Osteoblast (primary cell): ENCODE measurements at regions not wholly inside any gene's neighbourhood (a gene's known extent, or its start where the extent isn't known, plus 50 kb on each side); places are given as distances from the start of the nearest gene placed in this dataset.
A peak's percentile ranks its signal among the peaks of the same experiment; 100 is the strongest.
"Not testable (repeated sequence)": the region's sequence is repeated elsewhere in the genome, so short reads cannot be mapped to it uniquely, and the experiment has no call there.

Experiments
- DNase-seq: peaks from one replicate; pipeline ENCODE4 v3.0.0; 2011; ENCODE audit warnings: low spot score, mixed read lengths; ENCODE audit not compliant: insufficient read length; ENCODE audit errors: missing footprints
- H2AFZ ChIP-seq: 2 replicates; pipeline ENCODE4 v1.6.0; 2011; ENCODE audit warnings: mild to moderate bottlenecking, low read length
- H3K27ac ChIP-seq: 2 replicates; pipeline ENCODE4 v1.5.1; 2011; ENCODE audit warnings: mild to moderate bottlenecking, low read depth, low read length, moderate library complexity
- H3K27me3 ChIP-seq: 2 replicates; pipeline ENCODE4 v1.6.0; 2012; ENCODE audit warnings: mild to moderate bottlenecking, control low read depth, inconsistent platforms, low read length, moderate library complexity; ENCODE audit not compliant: insufficient read depth
- H3K36me3 ChIP-seq: 2 replicates; pipeline ENCODE4 v1.5.1; 2011; ENCODE audit warnings: mild to moderate bottlenecking, low read length, control low read depth, moderate library complexity; ENCODE audit not compliant: insufficient read depth
- H3K4me1 ChIP-seq: 2 replicates; pipeline ENCODE4 v1.5.1; 2011; ENCODE audit warnings: mild to moderate bottlenecking, low read length, control low read depth, moderate library complexity; ENCODE audit not compliant: insufficient read depth
- H3K4me2 ChIP-seq: 2 replicates; pipeline ENCODE4 v1.6.0; 2011; ENCODE audit warnings: mild to moderate bottlenecking, low read length; ENCODE audit not compliant: insufficient read depth
- H3K4me3 ChIP-seq: fragments of 200-600 bp; sonication (generic); 3 replicates; pipeline ENCODE4 v1.5.1; 2012; ENCODE audit warnings: mild to moderate bottlenecking, low read length, inconsistent platforms; ENCODE audit not compliant: insufficient read depth
- H3K79me2 ChIP-seq: 2 replicates; pipeline ENCODE4 v1.6.0; 2012; ENCODE audit warnings: mild to moderate bottlenecking, low read length, control low read depth, inconsistent platforms; ENCODE audit not compliant: insufficient read depth
- H3K9me3 ChIP-seq: 2 replicates; pipeline ENCODE4 v1.5.1; 2011; ENCODE audit warnings: low read depth, low read length, control low read depth
- H4K20me1 ChIP-seq: 2 replicates; pipeline ENCODE4 v1.6.0; 2012; ENCODE audit warnings: mild to moderate bottlenecking, low read length, control low read depth; ENCODE audit not compliant: insufficient read depth
- CTCF ChIP-seq: IDR thresholded peaks from 2 replicates; pipeline ENCODE4 v1.5.1; 2011; ENCODE audit warnings: mild to moderate bottlenecking, low read depth, low read length, moderate library complexity; ENCODE audit errors: extremely low read depth

DNA sequence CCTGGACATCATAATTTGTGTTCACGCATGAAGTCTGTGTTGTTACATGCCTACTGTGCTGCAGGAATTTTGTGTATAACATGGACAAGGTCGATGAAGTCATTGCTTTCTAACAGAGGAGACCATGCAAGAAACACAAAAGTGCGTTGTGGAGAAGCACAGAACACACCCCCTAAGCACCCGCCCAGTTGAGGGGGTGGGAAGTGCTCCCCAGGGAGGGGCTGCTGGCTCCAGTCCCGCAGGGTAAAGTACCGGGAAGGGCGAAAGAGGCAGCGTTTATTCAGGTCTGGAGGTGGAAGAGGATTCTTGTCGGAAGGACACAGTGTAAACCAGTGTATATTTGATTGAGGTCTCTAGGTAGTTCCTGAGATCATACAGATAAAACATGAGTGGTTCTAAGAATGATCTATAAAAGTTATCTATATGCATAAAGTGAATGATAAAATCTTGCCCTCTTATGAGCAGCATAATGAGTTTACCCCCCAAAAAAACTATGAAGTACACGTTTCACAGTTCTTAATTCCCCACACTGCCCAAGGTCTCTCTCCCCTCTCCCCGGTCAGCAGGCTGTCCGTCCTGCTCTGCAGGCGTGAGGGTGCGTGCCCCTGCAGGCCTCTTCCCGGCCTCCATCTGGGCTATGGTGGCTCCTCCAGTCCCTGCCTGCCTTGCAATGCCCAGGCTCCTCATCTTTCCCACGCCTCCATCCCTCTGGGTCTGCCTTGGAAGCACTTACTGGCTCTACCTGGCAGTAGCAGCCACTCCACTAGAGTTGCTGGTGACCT lies 159.7 kb downstream of the THBS2 start:
- Histone ChIP-seq H3K36me3 (no peaks in the 10 kb centered on the region), H3K4me1 (peaks cover 33% of the 10 kb centered on the region), H3K79me2 (no peaks in the 10 kb centered on the region), H3K9me3 (peaks cover 6% of the 10 kb centered on the region), H2AFZ (no peak overlapping the region), H3K4me2 (no peak overlapping the region), H3K27me3 (no peaks in the 10 kb centered on the region), H3K27ac (no peak overlapping the region), H4K20me1 (no peaks in the 10 kb centered on the region), H3K4me3 (no peak overlapping the region)
- no peak for TF ChIP-seq CTCF
- no peak for DNase-seq

DNA sequence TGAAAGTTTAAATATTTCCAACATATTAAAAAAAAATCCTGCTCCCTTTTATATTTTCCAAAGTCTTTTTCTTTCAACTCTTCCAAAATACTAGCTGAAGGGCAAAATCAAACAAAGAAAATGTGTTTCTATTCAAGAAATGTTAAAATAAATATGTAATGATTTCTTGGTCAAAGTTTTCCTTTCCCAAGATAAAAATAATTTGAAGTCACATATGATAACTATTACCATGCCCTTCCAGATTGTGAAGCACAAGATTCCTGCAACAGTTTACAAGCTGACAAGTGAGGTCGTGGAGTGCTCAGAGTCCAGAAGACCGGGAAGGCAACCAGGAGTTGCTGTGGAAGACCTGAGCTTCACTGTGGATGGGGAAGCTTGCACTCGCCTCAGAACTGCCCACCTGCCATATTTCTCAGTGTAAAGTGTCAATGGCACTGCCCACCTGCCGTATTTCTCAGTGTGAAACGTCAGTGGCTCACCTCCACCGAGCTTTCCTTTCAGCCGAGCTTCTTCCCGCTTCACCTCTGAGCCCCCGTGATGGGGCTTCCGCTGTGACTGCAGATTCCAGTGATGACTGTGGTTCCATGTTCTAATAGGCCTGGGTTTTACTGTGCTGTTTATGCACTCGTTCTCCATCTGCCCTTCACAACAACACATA lies 160.5 kb downstream of the THBS2 start:
- Histone ChIP-seq H3K79me2 (no peaks in the 10 kb centered on the region), H3K27ac (peak overlapping the region; percentile 63), H3K4me3 (no peak overlapping the region), H3K4me1 (peaks cover 29% of the 10 kb centered on the region), H4K20me1 (no peaks in the 10 kb centered on the region), H2AFZ (no peak overlapping the region), H3K4me2 (no peak overlapping the region), H3K36me3 (no peaks in the 10 kb centered on the region), H3K27me3 (no peaks in the 10 kb centered on the region), H3K9me3 (peaks cover 6% of the 10 kb centered on the region)
- TF ChIP-seq CTCF: no peak
- no peak for DNase-seq

DNA sequence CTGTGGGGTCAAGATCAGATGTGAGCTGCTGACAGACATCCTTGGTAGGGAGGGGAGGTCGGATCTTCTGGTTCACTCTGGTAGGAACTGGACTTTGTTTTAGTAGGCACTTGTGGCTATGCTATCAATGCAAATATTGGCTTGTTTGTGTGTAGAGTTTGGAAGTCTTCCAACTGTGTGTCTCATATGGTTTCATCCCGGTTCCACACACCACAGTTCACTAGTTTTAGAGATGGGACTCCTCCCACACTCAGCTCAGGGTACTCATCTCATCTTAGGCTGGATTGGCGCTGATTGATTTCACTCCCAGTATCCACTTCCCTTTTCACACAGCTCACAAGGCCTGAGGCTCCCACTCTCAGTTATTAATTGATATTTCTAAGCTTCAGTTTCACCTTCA lies 161.3 kb downstream of the THBS2 start:
- no peak overlapping the region for H3K4me2 ChIP-seq
- DNase-seq: peak; percentile 41
- H3K4me1 ChIP-seq: peaks cover 27% of the 10 kb centered on the region
- no peaks in the 10 kb centered on the region for H3K36me3 ChIP-seq
- H3K4me3 ChIP-seq: no peak overlapping the region
- H3K27me3 ChIP-seq: no peaks in the 10 kb centered on the region
- TF ChIP-seq CTCF: no peak
- H3K27ac ChIP-seq: peak overlapping the region; percentile 63
- peak overlapping the region; percentile 67 for H2AFZ ChIP-seq
- H3K79me2 ChIP-seq: no peaks in the 10 kb centered on the region
- H4K20me1 ChIP-seq: no peaks in the 10 kb centered on the region
- H3K9me3 ChIP-seq: peaks cover 6% of the 10 kb centered on the region

DNA sequence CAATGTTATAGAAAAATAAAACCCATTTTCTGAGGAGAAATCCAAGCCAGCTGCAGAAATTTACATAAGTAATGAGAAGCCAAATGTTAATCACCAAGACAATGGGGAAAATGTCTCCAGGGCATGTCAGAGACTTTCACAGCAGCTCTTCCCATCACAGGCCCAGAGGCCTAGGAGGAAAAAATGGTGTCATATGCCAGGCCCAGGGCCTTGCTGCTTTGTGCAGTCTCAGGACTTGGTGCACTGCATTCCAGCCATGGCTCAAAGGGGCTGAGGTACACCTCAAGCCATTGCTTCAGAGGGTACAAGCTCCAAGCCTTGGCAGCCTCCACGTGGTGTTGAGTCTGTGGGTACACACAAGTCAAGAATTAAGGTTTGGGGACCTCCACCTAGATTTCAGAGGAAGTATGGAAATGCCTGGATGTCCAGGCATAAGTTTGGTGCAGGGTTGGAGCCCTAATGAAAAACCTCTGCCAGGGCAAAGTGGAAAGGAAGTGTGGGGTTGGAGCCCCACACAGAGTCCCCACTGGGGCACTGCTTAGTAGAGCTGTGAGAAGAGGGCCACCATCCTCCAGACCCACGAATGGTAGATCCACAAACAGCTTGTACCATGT lies 163.0 kb downstream of the THBS2 start:
- H2AFZ ChIP-seq, H4K20me1 ChIP-seq, DNase-seq, H3K4me2 ChIP-seq, H3K4me3 ChIP-seq, H3K27ac ChIP-seq, H3K27me3 ChIP-seq, H3K79me2 ChIP-seq, H3K36me3 ChIP-seq, H3K9me3 ChIP-seq: not testable (repeated sequence)
- peaks cover 17% of the 10 kb centered on the region for H3K4me1 ChIP-seq
